ENCODE measurements at regions not wholly inside any gene's neighbourhood (a gene's known extent, or its start where the extent isn't known, plus 50 kb on each side); places are given as distances from the start of the nearest gene placed in this dataset.

DNA sequence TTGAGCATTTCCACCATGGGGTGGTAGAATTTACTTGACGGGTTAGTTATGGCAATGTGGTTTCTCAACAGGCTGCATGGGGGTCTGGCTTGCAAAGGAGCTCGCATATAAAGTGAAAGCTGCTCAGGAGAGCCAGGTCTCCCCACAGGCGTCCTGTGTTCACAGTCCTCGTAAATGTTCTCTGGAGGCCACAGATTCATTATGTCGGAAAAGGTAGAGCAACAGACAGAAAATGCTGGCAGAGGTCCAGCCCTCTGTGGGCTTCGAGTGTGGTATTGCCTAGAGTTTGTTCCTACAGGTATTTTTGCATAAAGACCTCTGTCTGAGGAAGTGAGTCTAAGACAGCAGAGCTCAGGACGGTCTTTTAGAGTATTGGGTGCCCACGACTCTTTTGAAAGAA is 96.4 kb downstream of the CDCA7 start:
- Histone ChIP-seq H3K4me3 (ENCODE audit: low read length) (no peak overlapping the region), H3K9me3 (replicated peaks; ENCODE audit: insufficient read depth, low read length) (no peaks in the 10 kb centered on the region), H3K9ac (ENCODE audit: low read length) (no peak overlapping the region), H3K4me2 (ENCODE audit: low read depth, low read length) (no peak overlapping the region), H3K9me2 (replicated peaks; ENCODE audit: insufficient read depth, low read length) (no peaks in the 10 kb centered on the region), H3K79me2 (ENCODE audit: low read length) (no peaks in the 10 kb centered on the region), H4K20me1 (ENCODE audit: insufficient read depth, low read length) (no peaks in the 10 kb centered on the region), H2AFZ (ENCODE audit: low read length) (no peak overlapping the region), H3K4me1 (ENCODE audit: low read length) (peaks cover 3% of the 10 kb centered on the region; the same call in 1 of the 2 replicates), H3K27me3 (replicated peaks; ENCODE audit: insufficient read depth, low read length) (no peaks in the 10 kb centered on the region), H3F3A (ENCODE audit: insufficient read depth, low read length) (no peaks in the 10 kb centered on the region), H3K27ac (ENCODE audit: low read length) (no peak overlapping the region), H3K36me3 (replicated peaks; ENCODE audit: insufficient read depth, low read length) (no peaks in the 10 kb centered on the region)
- TF ChIP-seq EZH2phosphoT487 (IDR thresholded peaks at IDR 0.05; ENCODE audit: low read length) (no peak), EZH2 (optimal IDR thresholded peaks at IDR 0.05; ENCODE audit: low read depth, low read length) (no peak)
- TF ChIP-seq, protein P1, sequence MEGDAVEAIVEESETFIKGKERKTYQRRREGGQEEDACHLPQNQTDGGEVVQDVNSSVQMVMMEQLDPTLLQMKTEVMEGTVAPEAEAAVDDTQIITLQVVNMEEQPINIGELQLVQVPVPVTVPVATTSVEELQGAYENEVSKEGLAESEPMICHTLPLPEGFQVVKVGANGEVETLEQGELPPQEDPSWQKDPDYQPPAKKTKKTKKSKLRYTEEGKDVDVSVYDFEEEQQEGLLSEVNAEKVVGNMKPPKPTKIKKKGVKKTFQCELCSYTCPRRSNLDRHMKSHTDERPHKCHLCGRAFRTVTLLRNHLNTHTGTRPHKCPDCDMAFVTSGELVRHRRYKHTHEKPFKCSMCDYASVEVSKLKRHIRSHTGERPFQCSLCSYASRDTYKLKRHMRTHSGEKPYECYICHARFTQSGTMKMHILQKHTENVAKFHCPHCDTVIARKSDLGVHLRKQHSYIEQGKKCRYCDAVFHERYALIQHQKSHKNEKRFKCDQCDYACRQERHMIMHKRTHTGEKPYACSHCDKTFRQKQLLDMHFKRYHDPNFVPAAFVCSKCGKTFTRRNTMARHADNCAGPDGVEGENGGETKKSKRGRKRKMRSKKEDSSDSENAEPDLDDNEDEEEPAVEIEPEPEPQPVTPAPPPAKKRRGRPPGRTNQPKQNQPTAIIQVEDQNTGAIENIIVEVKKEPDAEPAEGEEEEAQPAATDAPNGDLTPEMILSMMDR (IDR thresholded peaks at IDR 0.05; ENCODE audit: low read length), result no peak
- no peak for DNase-seq

DNA sequence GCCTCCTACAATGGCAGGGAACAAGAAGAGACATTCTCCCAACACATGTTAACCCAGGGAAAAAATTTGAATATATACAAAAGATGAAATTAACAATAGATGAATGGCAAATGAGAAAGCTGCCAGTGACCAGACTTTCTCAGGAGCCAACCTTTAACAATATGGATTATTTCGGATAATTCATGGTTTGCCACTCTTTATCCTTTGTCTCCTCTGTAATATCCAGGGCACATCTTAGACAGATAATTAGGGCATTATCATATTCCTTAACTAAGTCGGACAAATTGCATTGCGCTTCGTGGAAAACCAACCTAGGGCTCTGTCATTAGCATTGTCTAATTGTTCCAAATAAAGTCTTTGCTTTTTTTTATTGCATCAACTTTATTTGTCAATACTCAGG is 97.3 kb downstream of the CDCA7 start:
- H3K9ac ChIP-seq (ENCODE audit: low read length), result no peak overlapping the region
- TF ChIP-seq, protein P1 (IDR thresholded peaks at IDR 0.05; ENCODE audit: low read length), result no peak
- no peak for TF ChIP-seq EZH2 (optimal IDR thresholded peaks at IDR 0.05; ENCODE audit: low read depth, low read length)
- no peak for TF ChIP-seq EZH2phosphoT487 (IDR thresholded peaks at IDR 0.05; ENCODE audit: low read length)
- H3K27me3 ChIP-seq (replicated peaks; ENCODE audit: insufficient read depth, low read length), result no peaks in the 10 kb centered on the region
- peaks cover 3% of the 10 kb centered on the region; the same call in 1 of the 2 replicates for H3K4me1 ChIP-seq (ENCODE audit: low read length)
- DNase-seq, result no peak
- no peaks in the 10 kb centered on the region for H4K20me1 ChIP-seq (ENCODE audit: insufficient read depth, low read length)
- no peaks in the 10 kb centered on the region for H3K9me3 ChIP-seq (replicated peaks; ENCODE audit: insufficient read depth, low read length)
- no peak overlapping the region for H2AFZ ChIP-seq (ENCODE audit: low read length)
- no peak overlapping the region for H3K27ac ChIP-seq (ENCODE audit: low read length)
- no peaks in the 10 kb centered on the region for H3K36me3 ChIP-seq (replicated peaks; ENCODE audit: insufficient read depth, low read length)
- H3K79me2 ChIP-seq (ENCODE audit: low read length), result no peaks in the 10 kb centered on the region
- no peak overlapping the region for H3K4me3 ChIP-seq (ENCODE audit: low read length)
- no peaks in the 10 kb centered on the region for H3F3A ChIP-seq (ENCODE audit: insufficient read depth, low read length)
- H3K4me2 ChIP-seq (ENCODE audit: low read depth, low read length), result no peak overlapping the region
- H3K9me2 ChIP-seq (replicated peaks; ENCODE audit: insufficient read depth, low read length), result no peaks in the 10 kb centered on the region

DNA sequence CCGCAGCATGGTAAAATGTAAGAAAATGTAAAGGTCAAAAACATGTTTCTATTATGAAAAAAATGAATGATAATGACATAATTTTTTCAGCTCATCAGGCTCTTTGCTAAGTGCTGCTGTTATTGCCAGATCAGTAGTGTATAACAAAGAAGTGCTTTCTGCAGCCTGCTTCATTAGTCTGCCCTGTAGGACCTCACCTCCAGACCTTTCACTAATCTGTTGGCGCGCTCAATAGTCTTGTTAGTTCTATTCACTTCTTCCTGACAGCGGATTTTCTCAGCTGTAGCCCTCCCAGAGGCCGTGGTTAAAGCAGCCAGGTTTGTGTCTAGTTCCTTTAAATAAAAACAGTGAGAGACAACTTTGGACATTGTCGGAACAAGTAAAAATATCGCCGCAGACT is 97.7 kb downstream of the CDCA7 start:
- Histone ChIP-seq H3F3A (ENCODE audit: insufficient read depth, low read length) (no peaks in the 10 kb centered on the region), H3K9me3 (replicated peaks; ENCODE audit: insufficient read depth, low read length) (no peaks in the 10 kb centered on the region), H3K9ac (ENCODE audit: low read length) (no peak overlapping the region), H3K4me2 (ENCODE audit: low read depth, low read length) (no peak overlapping the region), H3K27ac (ENCODE audit: low read length) (no peak overlapping the region), H3K4me1 (ENCODE audit: low read length) (peaks cover 3% of the 10 kb centered on the region; the same call in 1 of the 2 replicates), H3K9me2 (replicated peaks; ENCODE audit: insufficient read depth, low read length) (no peaks in the 10 kb centered on the region), H3K27me3 (replicated peaks; ENCODE audit: insufficient read depth, low read length) (no peaks in the 10 kb centered on the region), H3K36me3 (replicated peaks; ENCODE audit: insufficient read depth, low read length) (no peaks in the 10 kb centered on the region), H4K20me1 (ENCODE audit: insufficient read depth, low read length) (no peaks in the 10 kb centered on the region), H3K79me2 (ENCODE audit: low read length) (no peaks in the 10 kb centered on the region), H2AFZ (ENCODE audit: low read length) (no peak overlapping the region), H3K4me3 (ENCODE audit: low read length) (no peak overlapping the region)
- TF ChIP-seq, protein P1 (IDR thresholded peaks at IDR 0.05; ENCODE audit: low read length), result no peak
- TF ChIP-seq EZH2 (optimal IDR thresholded peaks at IDR 0.05; ENCODE audit: low read depth, low read length) (no peak), EZH2phosphoT487 (IDR thresholded peaks at IDR 0.05; ENCODE audit: low read length) (no peak)
- DNase-seq, result no peak
